ENCODE measurements at regions not wholly inside any gene's neighbourhood (a gene's known extent, or its start where the extent isn't known, plus 50 kb on each side); places are given as distances from the start of the nearest gene placed in this dataset.
"Not testable (repeated sequence)": the region's sequence is repeated elsewhere in the genome, so short reads cannot be mapped to it uniquely, and the experiment has no call there.

DNA sequence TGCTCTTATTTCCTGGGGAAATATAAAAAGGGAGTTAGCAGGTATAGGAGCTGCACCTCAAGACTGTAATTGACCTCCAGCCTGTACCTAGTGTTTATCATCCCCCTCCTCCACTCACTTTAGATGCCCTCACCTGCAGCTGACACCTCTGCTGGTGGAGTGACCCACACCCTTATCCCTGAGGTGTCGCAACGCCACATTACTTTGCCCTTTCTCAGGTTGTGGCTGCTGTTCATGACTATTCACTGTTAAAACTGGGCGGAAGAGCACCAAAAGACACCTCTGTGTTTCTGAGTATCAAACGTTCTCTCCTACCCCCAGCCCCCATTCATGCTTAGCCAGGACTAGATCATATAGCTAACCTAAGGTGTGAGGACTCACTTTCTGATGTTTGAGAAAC lies 101.5 kb upstream of the ADAMTS3 start:
- H3K36me3 ChIP-seq (ENCODE audit: control insufficient read depth, low read depth, low read length): no peaks in the 10 kb centered on the region
- no peaks in the 10 kb centered on the region for H3K9me3 ChIP-seq (ENCODE audit: control insufficient read depth, low read depth, low read length)
- H3K27me3 ChIP-seq (ENCODE audit: control insufficient read depth, insufficient read depth, low read length): no peaks in the 10 kb centered on the region
- no peak overlapping the region for H3K4me3 ChIP-seq (ENCODE audit: low read length)
- H3K27ac ChIP-seq (ENCODE audit: low read length): no peak overlapping the region
- peaks cover 22% of the 10 kb centered on the region for H3K4me1 ChIP-seq (ENCODE audit: control insufficient read depth, low read depth, low read length)
- no peak overlapping the region for H3K9ac ChIP-seq (ENCODE audit: low read length)

DNA sequence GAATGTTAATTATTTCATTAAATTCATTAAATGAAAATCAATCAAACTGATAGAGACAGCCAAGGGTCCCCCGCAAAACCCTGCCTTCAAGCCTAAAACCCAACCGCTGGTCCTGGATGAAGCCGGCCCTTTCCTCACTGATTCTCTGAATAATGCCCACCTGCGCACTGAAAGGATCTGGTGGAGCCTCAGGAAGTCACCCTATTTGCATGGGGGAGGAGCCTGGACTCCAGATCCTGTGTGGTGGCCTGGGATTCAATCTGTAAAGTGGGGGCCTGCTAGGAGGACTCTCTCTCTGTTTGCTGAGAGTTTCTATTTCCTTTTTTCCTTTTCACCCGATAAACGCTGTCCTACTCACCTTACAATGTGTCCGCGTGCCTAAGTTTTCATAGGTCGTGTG lies 97.9 kb upstream of the ADAMTS3 start:
- no peaks in the 10 kb centered on the region for H3K36me3 ChIP-seq (ENCODE audit: control insufficient read depth, low read depth, low read length)
- H3K27ac ChIP-seq (ENCODE audit: low read length): no peak overlapping the region
- no peaks in the 10 kb centered on the region for H3K27me3 ChIP-seq (ENCODE audit: control insufficient read depth, insufficient read depth, low read length)
- H3K9ac ChIP-seq (ENCODE audit: low read length): no peak overlapping the region
- H3K9me3 ChIP-seq (ENCODE audit: control insufficient read depth, low read depth, low read length): no peaks in the 10 kb centered on the region
- no peak overlapping the region for H3K4me3 ChIP-seq (ENCODE audit: low read length)
- H3K4me1 ChIP-seq (ENCODE audit: control insufficient read depth, low read depth, low read length): peaks cover 55% of the 10 kb centered on the region

DNA sequence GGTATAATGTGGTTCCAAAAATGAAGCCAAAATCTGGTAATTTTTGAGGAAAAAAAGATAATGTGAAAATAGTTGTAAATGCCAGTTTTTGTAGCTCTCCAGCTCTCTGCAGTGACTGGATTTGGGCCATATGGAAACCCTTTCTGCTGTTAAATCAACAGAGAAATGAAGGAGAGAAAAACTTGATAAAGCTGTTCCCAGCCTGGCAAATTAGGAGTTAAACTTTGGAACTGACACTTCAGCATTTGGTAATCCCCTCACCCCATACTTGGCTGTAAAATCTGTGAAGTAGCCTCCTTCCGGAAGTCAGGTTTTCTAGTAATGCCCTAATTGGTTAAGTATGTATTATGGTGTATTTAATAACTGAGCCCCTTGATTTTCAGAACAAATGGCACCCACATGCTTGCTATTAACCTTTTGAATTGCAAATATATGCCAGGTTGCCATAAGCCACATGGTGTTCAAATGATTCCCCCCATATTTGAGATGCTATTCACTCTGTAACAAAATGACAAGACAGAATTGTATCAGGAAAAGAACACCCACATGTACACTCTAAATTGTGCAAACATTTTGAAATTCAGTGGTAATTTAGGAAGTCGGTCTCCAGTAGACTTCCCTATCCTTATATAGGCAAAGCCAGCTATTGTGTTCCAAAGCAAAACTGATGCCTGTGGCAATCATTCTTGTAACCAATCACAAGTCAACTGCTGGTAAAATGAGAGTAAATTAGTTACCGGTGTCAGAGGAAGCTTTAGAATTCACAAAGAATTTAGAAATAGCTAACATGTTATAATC lies 96.3 kb upstream of the ADAMTS3 start:
- no peak overlapping the region for H3K9ac ChIP-seq (ENCODE audit: low read length)
- H3K4me1 ChIP-seq (ENCODE audit: control insufficient read depth, low read depth, low read length): peaks cover 55% of the 10 kb centered on the region
- H3K4me3 ChIP-seq (ENCODE audit: low read length): peak overlapping the region; percentile 15
- no peaks in the 10 kb centered on the region for H3K9me3 ChIP-seq (ENCODE audit: control insufficient read depth, low read depth, low read length)
- no peaks in the 10 kb centered on the region for H3K27me3 ChIP-seq (ENCODE audit: control insufficient read depth, insufficient read depth, low read length)
- no peaks in the 10 kb centered on the region for H3K36me3 ChIP-seq (ENCODE audit: control insufficient read depth, low read depth, low read length)
- peak overlapping the region; percentile 21 for H3K27ac ChIP-seq (ENCODE audit: low read length)

DNA sequence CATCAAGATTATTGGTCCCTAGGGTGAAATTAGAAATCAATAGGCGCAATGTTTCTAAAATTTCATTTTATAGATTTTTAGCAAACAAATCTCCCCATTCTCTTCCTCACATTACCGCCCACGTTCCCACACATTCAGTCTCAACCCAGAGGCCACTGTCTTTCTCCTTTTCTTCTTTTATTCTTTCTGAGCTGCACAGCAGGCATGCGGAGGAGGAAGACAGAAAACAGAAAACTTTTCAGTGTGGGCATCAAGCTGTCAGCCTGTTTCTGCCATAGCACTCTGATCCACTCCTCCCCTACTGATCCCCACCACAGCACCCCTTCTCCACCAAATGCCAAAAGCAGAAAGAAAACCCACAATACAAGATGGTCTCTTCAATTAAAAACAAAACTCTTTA lies 94.8 kb upstream of the ADAMTS3 start:
- Histone ChIP-seq H3K9ac (ENCODE audit: low read length) (peak overlapping the region; percentile 12), H3K4me3 (ENCODE audit: low read length) (peak overlapping the region; percentile 33), H3K36me3 (ENCODE audit: control insufficient read depth, low read depth, low read length) (no peaks in the 10 kb centered on the region), H3K27me3 (ENCODE audit: control insufficient read depth, insufficient read depth, low read length) (no peaks in the 10 kb centered on the region), H3K9me3 (ENCODE audit: control insufficient read depth, low read depth, low read length) (no peaks in the 10 kb centered on the region), H3K4me1 (ENCODE audit: control insufficient read depth, low read depth, low read length) (peaks cover 55% of the 10 kb centered on the region), H3K27ac (ENCODE audit: low read length) (peak overlapping the region; percentile 64)

DNA sequence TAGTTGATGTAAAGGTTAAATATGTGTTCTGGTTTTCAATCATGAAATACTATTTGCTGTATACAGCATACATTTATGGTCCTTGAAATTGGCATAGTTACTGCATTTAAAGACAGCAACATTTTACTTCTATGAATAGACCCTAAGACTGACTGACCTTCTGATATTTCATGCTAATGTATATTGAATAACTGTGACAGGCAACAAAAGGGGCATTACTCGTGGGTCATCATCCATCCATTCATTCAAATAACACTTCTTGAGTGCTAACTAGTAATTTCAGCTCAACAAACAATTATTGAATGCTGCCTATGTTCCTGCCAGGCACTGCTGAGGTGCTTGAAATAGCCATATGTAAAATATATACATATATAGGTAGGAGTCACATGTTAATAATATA lies 92.8 kb upstream of the ADAMTS3 start:
- Histone ChIP-seq H3K9ac (ENCODE audit: low read length) (no peak overlapping the region), H3K36me3 (ENCODE audit: control insufficient read depth, low read depth, low read length) (no peaks in the 10 kb centered on the region), H3K4me1 (ENCODE audit: control insufficient read depth, low read depth, low read length) (peaks cover 46% of the 10 kb centered on the region), H3K9me3 (ENCODE audit: control insufficient read depth, low read depth, low read length) (no peaks in the 10 kb centered on the region), H3K4me3 (ENCODE audit: low read length) (no peak overlapping the region), H3K27me3 (ENCODE audit: control insufficient read depth, insufficient read depth, low read length) (no peaks in the 10 kb centered on the region), H3K27ac (ENCODE audit: low read length) (no peak overlapping the region)

DNA sequence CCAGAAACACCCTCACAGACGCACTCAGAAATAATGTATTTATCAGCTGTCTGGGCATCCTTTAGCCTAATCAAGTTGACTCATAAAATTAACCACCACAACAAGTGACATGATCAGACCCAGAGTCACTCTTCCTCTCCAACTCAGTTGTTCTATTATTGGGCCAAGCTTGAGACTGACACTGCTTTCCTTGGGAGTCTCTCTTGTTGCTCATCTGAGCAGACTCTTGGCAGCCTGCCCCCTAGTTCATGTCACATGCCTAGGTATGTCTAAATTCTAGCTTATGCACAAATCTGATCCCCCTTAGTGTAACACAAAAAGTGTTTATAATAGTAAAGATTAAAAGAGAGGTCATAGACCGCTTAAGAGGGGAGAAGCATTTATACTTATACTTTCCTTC lies 72.6 kb upstream of the ADAMTS3 start:
- Histone ChIP-seq H3K4me3 (ENCODE audit: low read length) (no peak overlapping the region), H3K27me3 (ENCODE audit: control insufficient read depth, insufficient read depth, low read length) (no peaks in the 10 kb centered on the region), H3K36me3 (ENCODE audit: control insufficient read depth, low read depth, low read length) (no peaks in the 10 kb centered on the region), H3K9ac (ENCODE audit: low read length) (no peak overlapping the region), H3K27ac (ENCODE audit: low read length) (no peak overlapping the region), H3K4me1 (ENCODE audit: control insufficient read depth, low read depth, low read length) (no peaks in the 10 kb centered on the region), H3K9me3 (ENCODE audit: control insufficient read depth, low read depth, low read length) (peaks cover 3% of the 10 kb centered on the region)

DNA sequence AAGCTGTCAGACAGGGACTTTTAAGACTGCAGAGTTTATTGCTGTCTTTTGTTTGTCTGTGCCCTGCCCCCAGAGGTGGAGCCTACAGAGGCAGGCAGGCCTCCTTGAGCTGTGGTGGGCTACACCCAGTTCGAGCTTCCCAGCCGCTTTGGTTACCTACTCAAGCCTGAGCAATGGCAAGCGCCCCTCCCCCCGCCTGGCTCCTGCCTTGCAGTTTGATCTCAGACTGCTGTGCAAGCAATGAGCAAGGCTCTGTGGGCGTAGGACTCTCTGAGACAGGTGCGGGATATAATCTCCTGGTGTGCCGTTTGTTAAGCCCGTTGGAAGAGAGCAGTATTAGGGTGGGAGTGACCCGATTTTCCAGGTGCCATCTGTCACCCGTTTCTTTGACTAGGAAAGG lies 67.8 kb upstream of the ADAMTS3 start:
- H3K4me3 ChIP-seq (ENCODE audit: low read length); H3K4me1 ChIP-seq (ENCODE audit: control insufficient read depth, low read depth, low read length); H3K27ac ChIP-seq (ENCODE audit: low read length); H3K9me3 ChIP-seq (ENCODE audit: control insufficient read depth, low read depth, low read length); H3K9ac ChIP-seq (ENCODE audit: low read length); H3K27me3 ChIP-seq (ENCODE audit: control insufficient read depth, insufficient read depth, low read length); H3K36me3 ChIP-seq (ENCODE audit: control insufficient read depth, low read depth, low read length): not testable (repeated sequence)

DNA sequence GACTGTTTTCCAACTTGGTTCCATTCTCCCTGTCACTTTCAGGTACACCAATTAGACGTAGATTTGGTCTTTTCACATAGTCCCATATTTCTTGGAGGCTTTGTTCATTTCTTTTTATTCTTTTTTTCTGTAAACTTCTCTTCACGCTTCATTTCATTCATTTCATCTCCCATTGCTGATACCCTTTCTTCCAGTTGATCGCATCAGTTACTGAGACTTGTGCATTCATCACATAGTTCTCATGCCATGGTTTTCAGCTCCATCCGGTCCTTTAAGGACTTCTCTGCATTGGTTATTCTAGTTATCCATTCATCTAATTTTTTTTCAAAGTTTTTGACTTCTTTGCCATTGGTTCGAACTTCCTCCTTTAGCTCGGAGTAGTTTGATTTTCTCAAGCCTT lies 66.9 kb upstream of the ADAMTS3 start:
- H3K27me3 ChIP-seq (ENCODE audit: control insufficient read depth, insufficient read depth, low read length); H3K27ac ChIP-seq (ENCODE audit: low read length); H3K9me3 ChIP-seq (ENCODE audit: control insufficient read depth, low read depth, low read length); H3K36me3 ChIP-seq (ENCODE audit: control insufficient read depth, low read depth, low read length); H3K4me1 ChIP-seq (ENCODE audit: control insufficient read depth, low read depth, low read length); H3K9ac ChIP-seq (ENCODE audit: low read length); H3K4me3 ChIP-seq (ENCODE audit: low read length): not testable (repeated sequence)

DNA sequence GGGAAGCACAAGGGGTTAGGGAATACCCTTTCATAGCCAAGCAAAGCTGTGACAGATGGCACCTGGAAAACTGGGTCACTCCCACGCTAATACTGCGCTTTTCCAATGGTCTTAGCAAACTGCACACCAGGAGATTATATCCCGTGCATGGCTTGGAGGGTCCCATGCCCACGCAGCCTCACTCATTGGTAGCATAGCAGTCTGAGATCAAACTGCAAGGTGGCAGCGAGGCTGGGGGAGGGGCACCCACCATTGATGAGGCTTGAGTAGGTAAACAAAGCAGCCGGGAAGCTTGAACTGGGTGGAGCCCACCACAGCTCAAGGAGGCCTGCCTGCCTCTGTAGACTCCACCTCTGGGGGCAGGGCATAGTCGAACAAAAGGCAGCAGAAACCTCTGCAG lies 63.2 kb upstream of the ADAMTS3 start:
- not testable (repeated sequence) for H3K4me1 ChIP-seq (ENCODE audit: control insufficient read depth, low read depth, low read length); H3K27ac ChIP-seq (ENCODE audit: low read length); H3K9ac ChIP-seq (ENCODE audit: low read length); H3K27me3 ChIP-seq (ENCODE audit: control insufficient read depth, insufficient read depth, low read length); H3K4me3 ChIP-seq (ENCODE audit: low read length); H3K36me3 ChIP-seq (ENCODE audit: control insufficient read depth, low read depth, low read length)
- peaks cover 10% of the 10 kb centered on the region for H3K9me3 ChIP-seq (ENCODE audit: control insufficient read depth, low read depth, low read length)

DNA sequence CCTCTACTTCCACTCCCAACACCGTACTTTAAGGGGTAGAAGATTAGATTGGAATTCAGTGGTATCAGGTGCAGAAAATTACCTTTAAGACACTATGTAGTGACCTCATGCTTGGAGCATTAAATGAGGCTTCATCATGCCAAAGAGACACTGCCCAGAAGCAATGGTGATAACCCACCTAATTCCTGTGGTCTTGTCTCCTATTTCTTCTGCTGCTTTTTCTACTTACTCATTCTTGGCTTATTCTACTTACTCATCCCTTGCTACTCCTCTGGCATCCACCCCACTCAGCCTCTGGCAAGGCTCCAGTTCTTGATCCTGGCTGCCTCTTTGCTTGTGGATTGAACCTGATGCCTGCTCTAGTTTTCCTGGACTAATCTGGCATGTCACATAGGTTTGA lies 62.3 kb upstream of the ADAMTS3 start:
- Histone ChIP-seq H3K4me3 (ENCODE audit: low read length) (no peak overlapping the region), H3K36me3 (ENCODE audit: control insufficient read depth, low read depth, low read length) (no peaks in the 10 kb centered on the region), H3K27me3 (ENCODE audit: control insufficient read depth, insufficient read depth, low read length) (no peaks in the 10 kb centered on the region), H3K9me3 (ENCODE audit: control insufficient read depth, low read depth, low read length) (peaks cover 7% of the 10 kb centered on the region), H3K4me1 (ENCODE audit: control insufficient read depth, low read depth, low read length) (no peaks in the 10 kb centered on the region), H3K9ac (ENCODE audit: low read length) (no peak overlapping the region), H3K27ac (ENCODE audit: low read length) (no peak overlapping the region)

DNA sequence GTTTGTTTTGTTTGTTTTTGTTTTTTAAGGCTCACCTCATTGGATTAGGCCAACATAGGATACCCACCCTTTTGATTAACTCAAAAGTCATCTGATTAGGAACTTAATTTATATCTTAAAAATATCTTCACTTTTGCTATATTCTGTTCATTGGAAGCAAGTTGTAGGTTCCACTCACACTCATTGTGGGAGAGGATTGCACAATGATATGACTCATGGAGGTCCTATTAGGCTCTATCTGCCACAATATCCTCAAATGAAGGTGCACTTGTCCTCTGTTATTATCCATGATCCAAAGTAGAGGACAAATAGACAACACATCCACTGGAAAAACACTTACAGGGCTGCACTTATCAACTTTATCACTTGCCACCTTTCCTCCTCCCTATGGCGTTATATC lies 60.5 kb upstream of the ADAMTS3 start:
- no peaks in the 10 kb centered on the region for H3K27me3 ChIP-seq (ENCODE audit: control insufficient read depth, insufficient read depth, low read length)

DNA sequence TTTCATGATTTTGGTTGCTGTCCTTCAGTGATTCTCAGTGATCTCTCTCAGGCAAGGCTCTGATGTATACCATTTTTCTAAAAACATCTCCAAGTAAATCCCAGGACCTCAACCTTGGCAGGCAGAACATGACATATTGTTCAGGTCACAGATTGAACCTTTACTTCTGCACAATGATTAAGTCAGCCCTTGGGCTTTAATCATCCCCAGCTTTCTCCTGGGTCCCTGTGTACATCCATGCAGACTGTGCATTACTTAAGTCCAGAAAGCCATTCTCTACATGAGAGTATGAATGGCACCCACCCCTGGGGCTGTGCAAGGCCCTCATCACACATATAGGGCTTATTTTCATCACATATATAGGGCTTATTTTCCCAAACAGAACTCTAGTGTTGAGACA lies 58.7 kb upstream of the ADAMTS3 start:
- Histone ChIP-seq H3K27ac (ENCODE audit: low read length) (no peak overlapping the region), H3K36me3 (ENCODE audit: control insufficient read depth, low read depth, low read length) (no peaks in the 10 kb centered on the region), H3K9me3 (ENCODE audit: control insufficient read depth, low read depth, low read length) (peaks cover 7% of the 10 kb centered on the region), H3K4me3 (ENCODE audit: low read length) (no peak overlapping the region), H3K9ac (ENCODE audit: low read length) (no peak overlapping the region), H3K27me3 (ENCODE audit: control insufficient read depth, insufficient read depth, low read length) (no peaks in the 10 kb centered on the region), H3K4me1 (ENCODE audit: control insufficient read depth, low read depth, low read length) (no peaks in the 10 kb centered on the region)

More for the DNA sequence above, 60.5 kb upstream of the ADAMTS3 start:
- H3K9me3 ChIP-seq (ENCODE audit: control insufficient read depth, low read depth, low read length): peaks cover 7% of the 10 kb centered on the region
- H3K9ac ChIP-seq (ENCODE audit: low read length): no peak overlapping the region
- H3K4me1 ChIP-seq (ENCODE audit: control insufficient read depth, low read depth, low read length): no peaks in the 10 kb centered on the region
- no peak overlapping the region for H3K4me3 ChIP-seq (ENCODE audit: low read length)
- H3K27ac ChIP-seq (ENCODE audit: low read length): no peak overlapping the region
- no peaks in the 10 kb centered on the region for H3K36me3 ChIP-seq (ENCODE audit: control insufficient read depth, low read depth, low read length)
